ENCODE measurements at regions not wholly inside any gene's neighbourhood (a gene's known extent, or its start where the extent isn't known, plus 50 kb on each side); places are given as distances from the start of the nearest gene placed in this dataset.
A peak's percentile ranks its signal among the peaks of the same experiment; 100 is the strongest.

- DNase-seq, result no peak
Measured at GRCh38 chr6:163964789-163965188, 550.3 kb downstream of the QKI start.

GRCh38 chr6:163963205-163964120, 548.9 kb downstream of the QKI start:
- no peak for DNase-seq

- no peak for DNase-seq
Measured at GRCh38 chr6:163962627-163963117, 548.2 kb downstream of the QKI start.

GRCh38 chr6:163960128-163960527, 545.6 kb downstream of the QKI start:
- no peak for DNase-seq

- no peak for DNase-seq
Measured at GRCh38 chr6:163958646-163959045, 544.1 kb downstream of the QKI start.

GRCh38 chr6:163956571-163957407, 542.3 kb downstream of the QKI start:
- peak; percentile 49 to 52 for DNase-seq

GRCh38 chr6:163955756-163956155, 541.2 kb downstream of the QKI start:
- DNase-seq, result no peak

- DNase-seq, result no peak
Measured at GRCh38 chr6:163955096-163955495, 540.6 kb downstream of the QKI start.

- no peak for DNase-seq
Measured at GRCh38 chr6:163954088-163954775, 539.7 kb downstream of the QKI start.

GRCh38 chr6:163952005-163952404, 537.5 kb downstream of the QKI start:
- DNase-seq, result no peak

GRCh38 chr6:163951326-163951725, 536.8 kb downstream of the QKI start:
- DNase-seq, result no peak

- no peak for DNase-seq
Measured at GRCh38 chr6:163950159-163950558, 535.6 kb downstream of the QKI start.

- DNase-seq, result no peak
Measured at GRCh38 chr6:163949431-163949830, 534.9 kb downstream of the QKI start.

- no peak for DNase-seq
Measured at GRCh38 chr6:163948250-163948649, 533.7 kb downstream of the QKI start.

GRCh38 chr6:163947276-163947675, 532.8 kb downstream of the QKI start:
- DNase-seq, result no peak

GRCh38 chr6:163946437-163946836, 531.9 kb downstream of the QKI start:
- DNase-seq, result no peak

GRCh38 chr6:163945808-163946207, 531.3 kb downstream of the QKI start:
- DNase-seq, result no peak

- DNase-seq, result no peak
Measured at GRCh38 chr6:163944897-163945296, 530.4 kb downstream of the QKI start.

GRCh38 chr6:163943607-163944385, 529.3 kb downstream of the QKI start:
- DNase-seq, result no peak

GRCh38 chr6:163942790-163943189, 528.3 kb downstream of the QKI start:
- DNase-seq, result no peak

- DNase-seq, result no peak
Measured at GRCh38 chr6:163941624-163941976, 527.1 kb downstream of the QKI start.
